ENCODE measurements at regions not wholly inside any gene's neighbourhood (a gene's known extent, or its start where the extent isn't known, plus 50 kb on each side); places are given as distances from the start of the nearest gene placed in this dataset.

DNA sequence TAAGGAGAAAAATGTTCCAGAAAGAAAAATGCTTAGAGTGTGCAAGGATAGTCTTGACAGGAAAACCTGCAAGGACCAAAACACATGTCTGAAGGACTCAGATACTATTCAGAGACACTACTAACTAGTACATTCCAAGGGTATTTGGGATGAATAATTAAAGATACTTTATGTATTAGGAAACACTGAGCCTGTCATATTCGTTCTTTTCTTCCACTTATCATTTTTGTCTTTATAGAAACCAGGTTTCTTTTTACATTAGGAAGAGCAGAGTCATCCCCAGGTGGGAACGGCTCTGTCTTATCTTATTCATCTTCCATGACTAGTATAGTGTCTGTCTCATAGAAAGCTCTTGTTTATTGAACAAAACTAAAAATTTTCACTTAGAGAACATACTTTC is 296.2 kb upstream of the ESRRG start:
- no peak for TF ChIP-seq CTCF (IDR thresholded peaks at IDR 0.05)
- TF ChIP-seq POLR2A (IDR thresholded peaks at IDR 0.05): no peak
